Left lobe of liver (tissue), 2 donors: ENCODE measurements at regions not wholly inside any gene's neighbourhood (a gene's known extent, or its start where the extent isn't known, plus 50 kb on each side); places are given as distances from the start of the nearest gene placed in this dataset.
"Not testable (repeated sequence)": the region's sequence is repeated elsewhere in the genome, so short reads cannot be mapped to it uniquely, and the experiment has no call there.

Source experiments
- ATAC-seq: fragments of 200-7000 bp; cut with Tn5 transposase; one replicate; pipeline ENCODE4 v1.9.1; 2020; ENCODE audit warnings: mild to moderate bottlenecking, moderate library complexity
- DNase-seq: peaks from one replicate; pipeline ENCODE4 v3.0.0-alpha.2; 2020; ENCODE audit warnings: low spot score
- donor health status: DM: no; HTN: no; CAD: no; lungs with moderate emphysema.
- donor health status: DM: no; HTN: yes; CAD: no.

DNA sequence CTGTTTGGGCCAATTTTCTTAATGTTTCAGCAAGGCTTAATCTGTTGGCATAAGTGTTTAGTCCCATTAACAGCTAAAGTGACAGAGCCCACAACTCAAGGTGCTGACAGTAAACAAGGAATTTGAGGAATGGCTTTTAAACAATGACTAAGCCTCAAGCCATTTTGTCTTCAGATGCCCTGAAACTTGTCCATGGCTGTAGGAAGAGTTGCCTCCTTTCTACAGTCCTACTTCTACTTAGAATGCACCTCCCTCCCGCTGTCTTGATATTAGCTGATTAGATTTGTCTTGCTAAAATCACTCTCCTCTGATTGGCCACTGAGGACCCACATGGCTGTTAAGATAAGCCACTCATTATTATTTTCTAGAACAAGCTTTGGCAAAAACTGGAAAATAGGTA, 188.4 kb upstream of the OTX2 start:
- DNase-seq: no peak
- ATAC-seq: no peak

DNA sequence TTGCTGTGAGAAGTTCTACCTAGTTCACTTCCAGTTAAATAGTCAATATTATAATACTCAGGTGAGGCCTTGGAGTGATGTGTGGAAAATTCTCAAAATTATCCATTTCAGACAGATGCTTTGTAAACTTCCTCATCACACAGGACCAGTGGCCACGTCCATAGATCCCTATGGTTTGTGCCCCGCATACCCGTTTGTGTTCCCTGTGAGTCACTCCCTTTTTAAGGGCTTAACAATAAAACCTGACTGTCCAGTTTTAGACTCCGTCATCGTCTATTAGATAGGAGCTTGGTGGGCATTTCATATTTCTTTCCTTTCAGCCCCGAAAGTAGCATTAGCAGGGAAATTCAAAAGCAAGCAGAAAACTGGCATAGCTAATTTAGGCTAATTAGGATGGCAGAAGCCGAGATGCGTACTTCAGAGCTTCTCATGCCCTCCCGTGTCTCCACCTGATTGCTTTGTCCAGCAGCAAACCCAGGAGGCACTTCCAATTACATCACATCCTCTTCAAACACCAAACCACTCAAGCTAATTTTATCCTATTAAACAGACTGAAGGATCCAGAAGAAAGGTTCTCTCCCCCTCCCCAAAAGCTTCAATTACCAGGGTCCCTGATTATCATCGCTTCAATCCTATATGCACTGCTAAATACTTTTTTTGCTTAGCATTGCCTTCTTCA, 186.6 kb upstream of the OTX2 start:
- ATAC-seq: no peak
- DNase-seq: no peak

DNA sequence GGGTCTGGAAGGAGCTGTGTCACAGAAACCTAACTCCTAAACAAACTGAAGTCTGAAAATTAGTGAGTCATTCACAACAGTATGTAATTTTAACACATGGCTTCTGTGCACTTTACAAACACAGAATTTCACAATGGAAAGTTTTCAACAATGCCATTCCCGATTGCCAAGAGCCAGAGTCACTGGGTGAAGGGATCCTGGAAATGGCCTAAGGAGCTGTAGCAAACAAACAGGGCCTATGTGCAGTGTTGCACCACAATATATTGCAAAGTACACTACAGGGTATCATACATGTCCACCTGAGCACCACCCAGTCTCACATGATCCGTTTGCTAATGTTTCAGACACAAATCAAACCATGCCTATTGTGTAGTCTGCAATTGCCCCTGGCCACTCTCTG, 184.7 kb upstream of the OTX2 start:
- ATAC-seq: no peak

DNA sequence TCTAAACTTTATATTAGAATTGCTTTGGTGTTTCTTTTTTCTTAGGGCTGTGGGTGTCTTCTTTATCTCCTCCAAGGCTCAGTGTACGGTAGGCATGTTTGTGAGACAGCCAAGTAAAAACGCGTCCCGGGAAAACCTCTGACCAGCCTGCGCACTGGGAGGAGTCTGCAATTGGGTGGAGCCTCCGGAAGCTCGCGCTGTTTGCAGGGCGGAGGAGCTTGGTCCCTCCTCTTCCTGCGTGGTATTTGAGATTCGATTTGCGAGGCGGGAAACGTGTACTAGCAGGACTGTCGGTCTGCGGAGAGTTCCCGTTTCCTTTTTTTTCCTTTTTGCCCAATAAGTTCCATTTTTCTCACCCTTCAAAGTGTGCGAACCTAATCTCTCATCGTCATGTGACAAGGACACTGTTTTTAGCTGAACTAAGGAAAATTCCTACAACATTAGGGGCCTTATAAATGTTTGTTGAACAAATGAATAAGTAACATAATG, 182.1 kb upstream of the OTX2 start:
- DNase-seq (no peak), ATAC-seq (no peak)

More for the DNA sequence above, 184.7 kb upstream of the OTX2 start:
- DNase-seq: no peak

DNA sequence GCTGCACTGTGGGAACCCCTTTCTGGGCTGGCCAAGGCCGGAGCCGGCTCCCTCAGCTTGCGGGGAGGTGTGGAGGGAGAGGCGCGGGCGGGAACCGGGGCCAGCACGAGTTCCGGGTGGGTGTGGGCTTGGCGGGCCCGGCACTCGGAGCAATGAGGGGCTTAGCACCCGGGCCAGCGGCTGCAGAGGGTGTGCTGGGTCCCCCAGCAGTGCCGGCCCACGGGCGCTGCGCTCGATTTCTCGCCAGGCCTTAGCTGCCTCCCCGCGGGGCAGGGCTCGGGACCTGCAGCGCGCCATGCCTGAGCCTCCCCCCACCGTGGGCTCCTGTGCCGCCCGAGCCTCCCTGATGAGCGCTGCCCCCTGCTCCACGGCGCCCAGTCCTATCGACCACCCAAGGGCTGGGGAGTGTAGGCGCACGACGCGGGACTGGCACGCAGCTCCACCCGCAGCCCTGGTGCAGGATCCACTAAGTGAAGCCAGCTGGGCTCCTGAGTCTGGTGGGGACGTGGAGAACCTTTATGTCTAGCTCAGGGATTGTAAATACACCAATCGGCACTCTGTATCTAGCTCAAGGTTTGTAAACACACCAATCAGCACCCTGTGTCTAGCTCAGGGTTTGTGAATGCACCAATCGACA, 180.8 kb upstream of the OTX2 start:
- DNase-seq, ATAC-seq: not testable (repeated sequence)

DNA sequence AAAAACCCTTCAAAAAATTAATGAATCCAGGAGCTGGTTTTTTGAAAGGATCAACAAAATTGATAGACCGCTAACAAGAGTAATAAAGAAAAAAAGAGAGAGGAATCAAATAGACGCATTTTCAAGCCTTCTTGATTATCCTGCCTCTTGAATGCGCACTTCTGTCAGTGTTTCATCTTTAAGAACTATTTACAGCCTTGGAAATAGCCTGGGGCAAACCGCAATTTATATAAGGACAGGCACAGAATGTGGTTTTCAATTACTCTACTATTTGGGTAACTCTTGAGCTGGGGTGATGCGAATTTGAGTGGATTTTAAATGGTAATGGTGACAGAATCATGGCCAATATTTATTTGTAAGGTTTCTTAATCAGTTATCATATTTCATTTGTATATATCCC, 179.1 kb upstream of the OTX2 start:
- DNase-seq (no peak), ATAC-seq (no peak)

DNA sequence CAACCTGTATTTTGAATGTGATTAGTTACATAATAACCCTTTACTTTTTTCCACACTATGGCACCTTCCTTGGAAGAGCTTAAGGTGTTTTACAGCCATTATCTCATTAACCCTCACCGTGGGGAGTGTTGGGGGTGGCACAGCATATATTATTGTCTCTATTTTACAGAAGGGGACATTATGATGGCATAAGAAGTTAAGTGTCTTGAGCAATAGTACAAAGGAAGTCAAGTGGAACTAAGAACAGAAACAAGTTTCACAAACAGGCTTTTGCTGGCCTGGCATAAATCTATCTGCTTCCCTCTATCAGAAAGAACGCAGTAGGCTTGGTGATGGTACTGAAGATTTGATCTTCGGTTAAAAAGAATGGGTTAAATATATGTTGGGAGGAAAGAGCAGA, 169.7 kb upstream of the OTX2 start:
- ATAC-seq (no peak), DNase-seq (no peak)

DNA sequence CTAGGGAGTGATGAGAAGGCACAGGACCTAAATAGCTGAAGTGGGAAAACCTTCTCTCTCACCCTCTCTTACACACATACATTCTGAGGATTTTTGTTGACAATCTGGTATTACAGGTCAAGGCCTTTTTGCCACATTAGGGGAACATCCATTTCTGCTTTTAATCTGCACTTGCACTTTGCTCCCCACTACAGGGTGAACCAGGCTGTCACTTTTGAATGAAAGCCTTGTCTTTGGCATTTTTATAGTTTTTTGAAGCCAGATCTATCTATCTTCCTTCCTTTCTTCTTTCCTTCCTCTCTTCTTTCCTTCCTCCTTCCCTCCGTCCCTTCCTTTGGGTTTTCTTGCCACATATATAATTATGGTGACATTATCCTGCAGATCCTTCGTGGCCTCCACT, 165.9 kb upstream of the OTX2 start:
- DNase-seq (no peak), ATAC-seq (no peak)

DNA sequence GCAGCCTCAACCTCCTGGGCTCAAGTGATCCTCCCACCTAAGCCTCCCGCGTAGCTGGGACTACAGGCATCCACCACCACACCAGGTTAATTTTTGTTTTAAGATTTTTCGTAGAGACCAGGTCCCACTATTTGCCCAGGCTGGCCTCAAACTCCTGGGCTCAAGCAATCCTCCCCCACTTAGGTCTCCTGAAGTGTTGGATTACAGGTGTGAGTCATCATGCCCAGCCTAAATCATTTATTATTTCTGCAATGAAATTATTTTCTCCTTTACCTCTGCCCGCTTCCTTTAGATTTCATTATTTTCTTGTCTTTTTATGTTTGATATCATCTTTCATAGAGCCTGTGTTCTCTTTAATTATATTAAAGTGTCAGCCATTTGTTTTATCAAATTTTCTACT, 165.2 kb upstream of the OTX2 start:
- DNase-seq: no peak
- no peak for ATAC-seq

DNA sequence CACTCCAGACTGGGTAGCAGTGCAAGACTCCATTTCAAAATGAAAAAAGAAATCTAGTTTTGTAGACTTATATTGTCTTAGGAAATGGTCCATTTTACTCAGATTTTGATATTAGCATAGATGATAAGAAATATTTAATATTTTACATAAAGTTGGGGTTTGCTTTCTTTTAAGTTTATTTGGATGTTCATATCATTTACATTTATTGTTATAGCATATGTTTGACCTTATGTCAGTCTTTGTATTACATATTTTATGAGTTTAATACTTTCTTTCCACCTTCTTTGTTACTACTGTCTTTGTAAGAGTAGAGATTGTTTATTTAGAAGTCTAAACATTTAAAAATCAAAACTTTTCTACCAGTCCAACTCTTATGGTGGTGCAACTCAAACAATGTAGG, 162.7 kb upstream of the OTX2 start:
- ATAC-seq: no peak
- no peak for DNase-seq

DNA sequence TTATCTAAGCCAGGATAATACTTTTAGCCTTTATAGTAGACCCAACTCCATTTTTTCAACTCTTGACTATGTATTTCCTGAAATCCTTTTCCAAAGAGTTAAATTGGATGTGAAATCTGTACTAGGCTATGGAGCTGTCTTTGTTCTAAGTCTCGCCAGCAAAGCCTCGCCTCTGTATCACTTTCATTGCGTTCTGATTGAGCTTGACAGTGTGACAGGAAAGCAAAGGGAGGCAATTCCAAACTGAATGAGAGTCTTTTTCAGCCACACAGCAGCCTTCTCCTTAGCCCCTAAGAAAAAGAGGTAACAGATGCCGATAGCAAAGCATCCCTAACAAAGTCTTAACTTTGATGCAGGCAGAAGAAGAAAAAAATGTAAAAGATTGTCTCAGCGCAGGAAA, 154.6 kb upstream of the OTX2 start:
- ATAC-seq (no peak), DNase-seq (no peak)

DNA sequence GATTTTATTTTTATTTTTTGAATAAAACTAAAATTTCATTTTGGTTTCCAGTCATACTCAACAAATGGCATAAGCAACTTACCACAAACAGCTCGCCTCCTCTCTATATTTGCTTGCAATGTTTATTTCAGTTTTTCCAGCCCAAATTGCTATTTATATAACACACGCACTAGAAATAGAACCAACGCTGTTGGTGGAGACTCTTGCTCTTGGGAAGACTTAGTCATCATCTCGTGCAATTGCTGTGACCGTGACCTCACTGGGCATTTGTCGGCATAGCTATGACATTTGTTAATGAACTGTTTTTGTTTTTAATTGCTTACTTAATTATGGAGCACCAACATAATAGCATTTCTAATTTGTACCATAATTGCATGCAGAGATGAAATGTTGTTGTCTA, 153.1 kb upstream of the OTX2 start:
- ATAC-seq (no peak), DNase-seq (no peak)

DNA sequence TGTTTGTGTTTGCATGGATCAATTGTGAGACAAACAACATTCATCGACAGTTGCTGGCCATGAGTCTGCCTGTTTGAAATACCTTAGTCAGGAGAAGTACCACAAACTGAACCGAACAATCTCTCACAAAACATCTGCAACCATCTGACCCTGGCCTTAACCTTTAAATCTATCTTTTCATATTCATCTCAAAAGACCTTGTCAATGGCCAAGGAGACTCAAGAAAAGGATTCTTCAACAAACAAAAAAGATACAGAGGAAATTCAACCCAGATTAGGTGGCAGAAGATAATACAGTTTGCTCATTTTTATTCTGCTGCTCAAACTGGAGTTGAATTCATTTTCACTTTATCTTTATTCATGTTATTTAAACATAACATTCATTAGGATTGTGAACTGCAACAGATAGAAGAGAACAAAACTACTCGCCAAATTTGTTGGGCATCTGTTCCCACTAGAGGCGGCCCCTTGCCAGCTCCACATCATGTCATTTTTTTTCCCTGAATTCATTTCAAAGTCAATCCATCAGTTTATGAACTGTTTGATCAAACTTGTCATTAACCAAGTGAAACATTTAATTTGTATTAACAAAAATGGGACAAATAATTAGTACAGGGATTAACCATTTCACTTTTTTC, 152.3 kb upstream of the OTX2 start:
- no peak for DNase-seq
- no peak for ATAC-seq

DNA sequence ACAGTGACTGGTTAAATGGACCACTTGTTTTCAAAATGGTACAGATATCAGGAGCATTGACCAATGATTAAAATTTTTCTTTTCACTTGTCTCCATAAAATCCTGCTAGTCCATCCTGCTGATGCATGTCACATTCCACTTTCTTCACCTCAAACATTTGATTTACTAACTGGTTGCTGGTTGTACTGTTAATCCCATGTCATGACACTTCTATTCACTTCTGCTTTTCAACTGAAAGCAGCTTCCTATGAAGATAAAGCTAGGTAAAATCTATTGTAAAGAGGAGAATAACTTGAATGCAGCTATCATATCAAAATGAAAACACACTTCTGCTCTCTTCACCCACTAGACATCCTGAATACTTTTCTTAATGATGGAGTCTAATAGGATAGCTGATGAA, 149.6 kb upstream of the OTX2 start:
- ATAC-seq: no peak
- DNase-seq: no peak

DNA sequence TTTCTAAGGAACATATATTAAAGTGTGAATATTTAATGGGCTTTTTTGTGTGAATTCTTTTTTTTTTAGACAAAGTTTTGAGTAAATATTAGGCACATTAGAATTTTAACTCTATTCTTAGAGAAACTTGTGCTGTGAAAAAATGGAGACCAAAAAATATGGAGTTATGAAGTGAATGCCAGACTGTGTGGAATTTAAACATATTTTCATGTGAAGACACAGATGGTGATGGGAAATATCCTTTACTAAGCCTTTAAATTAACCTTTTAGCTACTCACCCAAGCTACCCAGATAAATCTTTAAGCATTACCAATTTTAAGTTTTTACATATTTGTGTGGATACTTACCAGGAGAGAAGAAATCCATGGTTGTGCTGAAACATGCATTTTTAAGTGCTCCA, 148.8 kb upstream of the OTX2 start:
- DNase-seq: no peak

DNA sequence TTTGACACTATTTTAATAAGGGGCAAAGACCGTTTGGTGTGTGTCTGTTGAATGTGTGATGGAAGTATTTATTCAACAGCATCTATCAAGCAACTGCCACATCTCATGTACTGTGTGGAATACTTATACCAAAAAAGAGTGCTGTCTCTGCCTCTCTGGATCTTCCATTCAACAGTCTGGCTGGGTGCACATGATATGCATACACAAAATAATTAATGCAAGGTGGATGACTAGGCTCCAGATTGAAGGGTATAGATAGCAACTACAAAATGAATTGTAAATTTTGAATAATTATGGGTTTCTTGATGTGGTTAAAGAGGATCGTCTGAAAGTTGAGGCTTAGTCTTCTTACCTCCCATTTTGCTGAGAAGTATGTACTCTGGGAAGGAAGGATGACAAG, 145.9 kb upstream of the OTX2 start:
- no peak for DNase-seq
- ATAC-seq: no peak

More for the DNA sequence above, 148.8 kb upstream of the OTX2 start:
- no peak for ATAC-seq

DNA sequence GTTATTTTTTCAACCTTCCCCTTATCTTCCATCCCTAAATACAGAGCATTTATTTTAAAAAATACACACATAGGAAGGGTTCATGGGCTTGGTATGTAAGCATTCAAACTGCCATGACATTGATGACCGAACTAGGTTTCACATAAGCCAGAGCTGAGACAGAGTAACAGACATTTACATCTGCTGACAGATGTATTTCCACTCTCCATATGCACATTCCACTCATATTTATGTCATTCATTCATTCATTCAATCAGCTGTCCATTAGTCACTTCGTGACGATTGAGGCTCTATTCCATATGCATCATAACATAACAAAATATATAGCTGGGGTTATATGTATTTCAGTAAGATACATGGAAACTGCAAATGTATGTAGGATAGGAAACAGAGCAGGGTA, 145.5 kb upstream of the OTX2 start:
- no peak for DNase-seq
- ATAC-seq: no peak

DNA sequence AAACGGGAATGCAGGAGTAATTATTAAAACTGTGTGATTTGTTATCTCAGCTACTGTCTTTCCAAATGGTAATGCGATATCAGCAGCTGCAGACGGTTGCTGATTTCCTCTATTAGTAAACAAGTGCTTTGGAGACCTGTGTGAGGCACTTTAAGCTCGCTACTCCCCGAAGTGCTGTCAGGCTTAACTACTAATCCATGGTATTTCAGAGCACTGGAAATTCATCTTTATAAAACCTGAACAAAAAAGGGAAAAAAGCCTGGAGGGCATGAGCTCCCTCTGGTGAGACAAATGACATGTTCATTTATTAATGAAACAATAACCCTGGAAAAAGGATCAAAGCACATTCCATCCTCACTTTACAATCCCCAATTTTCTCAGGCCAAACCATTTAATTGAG, 143.6 kb upstream of the OTX2 start:
- DNase-seq: no peak
- ATAC-seq: no peak

DNA sequence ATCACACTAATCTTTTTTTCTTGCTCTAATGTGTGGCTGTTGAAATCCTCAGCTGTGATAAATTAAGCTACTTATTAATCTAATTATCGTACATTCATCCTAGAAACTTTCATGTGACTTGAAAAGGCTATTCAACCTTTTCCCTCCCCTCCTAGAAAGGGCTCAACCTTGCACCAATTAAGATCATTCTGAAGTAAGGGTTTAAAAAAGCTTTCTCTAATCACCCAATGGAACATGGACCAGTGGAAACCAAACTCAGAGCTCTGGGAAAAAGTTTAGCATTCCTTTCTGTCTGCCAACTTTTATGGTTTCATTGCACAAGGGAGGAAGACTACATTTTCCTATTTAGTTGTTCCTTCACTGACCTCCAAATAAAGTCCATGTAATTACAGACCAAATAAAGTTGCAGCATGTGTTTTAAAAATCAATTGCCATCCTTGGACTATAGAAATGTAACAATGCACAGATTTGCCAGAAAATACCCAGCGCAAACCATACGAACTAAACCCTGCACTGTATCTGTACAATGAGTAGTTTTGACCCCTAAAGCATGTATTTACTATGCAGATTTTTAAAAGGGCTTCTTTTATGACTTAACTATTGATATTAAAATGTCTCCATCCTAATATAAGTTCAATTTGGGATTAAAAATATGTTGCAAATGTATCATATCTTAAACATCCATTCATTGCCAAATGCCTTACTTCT, 142.6 kb upstream of the OTX2 start:
- DNase-seq (no peak), ATAC-seq (no peak)

DNA sequence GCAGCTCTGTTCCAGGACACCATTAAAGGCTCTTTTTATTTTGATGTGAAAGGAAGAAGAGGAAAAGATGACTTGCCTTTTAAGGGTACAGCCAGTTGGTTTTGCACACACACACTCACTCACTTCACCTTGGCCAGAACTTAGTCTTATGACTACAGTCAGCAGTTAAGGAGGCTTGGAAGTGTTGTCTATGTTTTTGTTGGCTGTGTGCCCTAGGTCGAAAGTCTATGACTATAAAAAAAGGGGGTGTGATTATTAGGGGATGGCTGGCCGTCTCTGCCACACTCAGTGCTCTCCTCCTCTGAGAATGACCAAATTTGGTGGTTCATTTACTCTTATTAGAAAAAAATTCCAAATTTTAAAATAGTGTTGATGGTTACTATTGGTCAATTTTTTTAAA, 139.5 kb upstream of the OTX2 start:
- ATAC-seq: no peak
- no peak for DNase-seq

DNA sequence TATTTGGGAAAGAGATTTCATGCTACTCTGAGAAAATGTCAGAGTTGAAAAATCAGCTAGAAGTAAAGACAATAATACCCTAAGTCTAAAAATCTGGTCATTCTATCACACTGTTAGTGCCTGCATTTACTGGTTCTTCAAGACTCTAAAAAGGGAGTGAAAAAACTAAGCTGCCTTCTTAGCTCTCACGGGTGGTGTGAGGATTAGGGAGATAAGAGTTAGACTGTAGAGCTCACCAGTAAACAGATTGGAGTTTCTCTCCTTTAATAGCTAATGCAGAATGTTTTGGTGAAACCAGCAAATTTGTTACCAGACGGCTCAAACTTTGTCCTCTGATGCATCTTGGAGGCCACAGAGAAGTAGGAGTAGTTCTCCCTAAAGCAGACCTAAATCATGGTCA, 135.0 kb upstream of the OTX2 start:
- DNase-seq (no peak), ATAC-seq (no peak)

DNA sequence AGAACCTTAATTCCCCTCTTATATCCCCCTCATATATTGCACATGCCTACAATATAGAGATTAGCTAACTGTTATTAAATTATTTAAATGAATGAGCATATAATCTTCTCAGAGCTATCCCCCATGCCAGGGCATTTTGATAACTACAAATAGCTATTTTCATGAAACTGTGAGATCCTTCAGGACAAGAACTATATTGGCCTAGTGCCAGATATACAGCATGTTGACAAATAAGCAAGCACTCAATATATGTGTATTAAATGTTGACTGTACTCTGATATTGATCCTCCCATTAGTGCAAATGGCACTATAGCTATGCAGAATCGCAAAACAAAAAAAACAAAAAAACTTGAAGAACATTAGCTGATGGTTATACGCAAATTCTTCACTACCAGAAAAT, 134.1 kb upstream of the OTX2 start:
- DNase-seq (no peak), ATAC-seq (no peak)
